SK-N-SH treated with all-trans-retinoic acid at 6 μM for 48 hours (cell line): ENCODE measurements at regions not wholly inside any gene's neighbourhood (a gene's known extent, or its start where the extent isn't known, plus 50 kb on each side); places are given as distances from the start of the nearest gene placed in this dataset.

Experiments used
- ATAC-seq: fragments of 200-7000 bp; cut with Tn5 transposase; 3 replicates; pipeline ENCODE4 v1.9.1; 2020; ENCODE audit warnings: mild to moderate bottlenecking, moderate library complexity
- ARNTL ChIP-seq: fragments of 450-650 bp; formaldehyde crosslinking; IDR thresholded peaks from 2 replicates; pipeline ENCODE4 v1.5.0; 2020; ENCODE audit warnings: low read depth, mild to moderate bottlenecking, moderate library complexity, borderline replicate concordance
- BACH2 ChIP-seq: fragments of 250-450 bp; sonication (Bioruptor Pico); IDR thresholded peaks from 2 replicates; pipeline ENCODE4 v1.9.0; 2021; ENCODE audit warnings: mild to moderate bottlenecking, borderline replicate concordance
- CSDC2 ChIP-seq: fragments of 250-450 bp; sonication (Bioruptor Pico); IDR thresholded peaks from 2 replicates; pipeline ENCODE4 v1.5.0; 2020; ENCODE audit warnings: mild to moderate bottlenecking, moderate library complexity
- ESRRG ChIP-seq: fragments of 250-450 bp; sonication (Bioruptor Pico); IDR thresholded peaks from 2 replicates; pipeline ENCODE4 v1.6.1; 2021; ENCODE audit warnings: mild to moderate bottlenecking
- GLIS3 ChIP-seq: fragments of 250-450 bp; sonication (Bioruptor Pico); IDR thresholded peaks from 2 replicates; pipeline ENCODE4 v1.5.0; 2020; ENCODE audit warnings: mild to moderate bottlenecking, moderate library complexity
- ISL1 ChIP-seq: fragments of 250-450 bp; sonication (Bioruptor Pico); IDR thresholded peaks from 2 replicates; pipeline ENCODE4 v2.1.2; 2022; ENCODE audit warnings: mild to moderate bottlenecking, moderate library complexity
- OSR1 ChIP-seq: fragments of 250-450 bp; sonication (Bioruptor Pico); IDR thresholded peaks from 2 replicates; pipeline ENCODE4 v1.8.0; 2022; ENCODE audit warnings: moderate library complexity, mild to moderate bottlenecking, inconsistent platforms
- PPARA ChIP-seq: fragments of 250-450 bp; sonication (Bioruptor Pico); IDR thresholded peaks from 2 replicates; pipeline ENCODE4 v1.5.0; 2020; ENCODE audit warnings: mild to moderate bottlenecking, borderline replicate concordance
- RARB ChIP-seq: fragments of 250-450 bp; sonication (Bioruptor Pico); IDR thresholded peaks from 2 replicates; pipeline ENCODE4 v1.8.0; 2021; ENCODE audit warnings: mild to moderate bottlenecking, moderate library complexity
- SNAI2 ChIP-seq: fragments of 250-450 bp; sonication (Bioruptor Pico); IDR thresholded peaks from 2 replicates; pipeline ENCODE4 v1.5.0; 2020; ENCODE audit warnings: mild to moderate bottlenecking, moderate library complexity
- TCF4 ChIP-seq: fragments of 250-450 bp; sonication (Bioruptor Pico); IDR thresholded peaks from 2 replicates; pipeline ENCODE4 v1.8.0; 2021; ENCODE audit warnings: mild to moderate bottlenecking, moderate library complexity, borderline replicate concordance
- TOX ChIP-seq: fragments of 250-450 bp; sonication (Bioruptor Pico); IDR thresholded peaks from 2 replicates; pipeline ENCODE4 v1.8.0; 2021; ENCODE audit warnings: mild to moderate bottlenecking, moderate library complexity, borderline replicate concordance
- ZC3H10 ChIP-seq: fragments of 250-450 bp; sonication (Bioruptor Pico); IDR thresholded peaks from 2 replicates; pipeline ENCODE4 v1.5.1; 2021; ENCODE audit warnings: mild to moderate bottlenecking, moderate library complexity
- ZFP3 ChIP-seq: fragments of 250-450 bp; sonication (Bioruptor Pico); IDR thresholded peaks from 2 replicates; pipeline ENCODE4 v1.5.0; 2020; ENCODE audit warnings: mild to moderate bottlenecking, moderate library complexity
- ZFP30 ChIP-seq: fragments of 450-650 bp; formaldehyde crosslinking; IDR thresholded peaks from 2 replicates; pipeline ENCODE4 v1.5.0; 2022; ENCODE audit warnings: mild to moderate bottlenecking, moderate library complexity
- ZNF565 ChIP-seq: fragments of 450-650 bp; formaldehyde crosslinking; conservative IDR thresholded peaks from 2 replicates; pipeline ENCODE4 v1.5.0; 2020; ENCODE audit warnings: low read depth, mild to moderate bottlenecking, moderate library complexity
- ZNF70 ChIP-seq: fragments of 450-650 bp; formaldehyde crosslinking; IDR thresholded peaks from 2 replicates; pipeline ENCODE4 v1.5.0; 2020; ENCODE audit warnings: mild to moderate bottlenecking, moderate library complexity
- ZNF8 ChIP-seq: fragments of 450-650 bp; formaldehyde crosslinking; IDR thresholded peaks from 2 replicates; pipeline ENCODE4 v1.5.0; 2020; ENCODE audit warnings: mild to moderate bottlenecking, moderate library complexity
- TF ChIP-seq, protein P1 (sequence below): fragments of 250-450 bp; sonication (Bioruptor Pico); IDR thresholded peaks from 2 replicates; pipeline ENCODE4 v1.8.0; 2020; ENCODE audit warnings: mild to moderate bottlenecking, moderate library complexity, borderline replicate concordance
- TF ChIP-seq, protein P2 (sequence below): fragments of 250-450 bp; sonication (Bioruptor Pico); IDR thresholded peaks from 2 replicates; pipeline ENCODE4 v1.8.0; 2021; ENCODE audit warnings: low read depth, mild to moderate bottlenecking, moderate library complexity, borderline replicate concordance
- TF ChIP-seq, protein P3 (sequence below): fragments of 250-450 bp; sonication (Bioruptor Pico); IDR thresholded peaks from 2 replicates; pipeline ENCODE4 v1.5.1; 2021; ENCODE audit warnings: mild to moderate bottlenecking, moderate library complexity
- TF ChIP-seq, protein P4 (sequence below): fragments of 250-450 bp; sonication (Bioruptor Pico); IDR thresholded peaks from 2 replicates; pipeline ENCODE4 v1.5.1; 2020; ENCODE audit warnings: low read depth, mild to moderate bottlenecking, moderate library complexity

DNA sequence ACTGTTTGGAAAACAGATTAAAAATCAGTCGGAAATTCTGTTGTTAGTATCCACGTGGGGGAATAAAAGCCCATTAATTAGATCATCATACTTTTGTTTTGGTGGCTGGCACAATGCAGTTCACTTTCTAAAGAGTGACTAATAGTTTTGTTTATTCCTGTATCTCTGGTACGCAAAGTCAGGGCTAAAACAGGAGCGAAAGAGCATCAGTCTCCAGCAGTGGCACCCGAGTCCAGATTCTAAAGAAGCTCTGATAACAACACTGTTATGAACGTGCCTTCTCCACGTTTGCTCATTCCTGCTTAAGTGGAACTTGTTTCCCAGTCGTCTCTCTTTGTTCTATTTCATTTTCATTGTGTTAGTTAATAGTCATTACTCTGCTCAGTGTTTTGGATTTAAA is 69.6 kb downstream of the HSPA13 start:
- TF ChIP-seq ARNTL (CRISPR knock-in tag) (no peak), ZFP3 (CRISPR knock-in tag) (no peak), PPARA (CRISPR knock-in tag) (no peak), ZC3H10 (CRISPR knock-in tag) (no peak), CSDC2 (no peak), ZNF70 (no peak), ZFP30 (CRISPR knock-in tag) (no peak), ESRRG (CRISPR knock-in tag) (no peak)
- TF ChIP-seq, protein P1, sequence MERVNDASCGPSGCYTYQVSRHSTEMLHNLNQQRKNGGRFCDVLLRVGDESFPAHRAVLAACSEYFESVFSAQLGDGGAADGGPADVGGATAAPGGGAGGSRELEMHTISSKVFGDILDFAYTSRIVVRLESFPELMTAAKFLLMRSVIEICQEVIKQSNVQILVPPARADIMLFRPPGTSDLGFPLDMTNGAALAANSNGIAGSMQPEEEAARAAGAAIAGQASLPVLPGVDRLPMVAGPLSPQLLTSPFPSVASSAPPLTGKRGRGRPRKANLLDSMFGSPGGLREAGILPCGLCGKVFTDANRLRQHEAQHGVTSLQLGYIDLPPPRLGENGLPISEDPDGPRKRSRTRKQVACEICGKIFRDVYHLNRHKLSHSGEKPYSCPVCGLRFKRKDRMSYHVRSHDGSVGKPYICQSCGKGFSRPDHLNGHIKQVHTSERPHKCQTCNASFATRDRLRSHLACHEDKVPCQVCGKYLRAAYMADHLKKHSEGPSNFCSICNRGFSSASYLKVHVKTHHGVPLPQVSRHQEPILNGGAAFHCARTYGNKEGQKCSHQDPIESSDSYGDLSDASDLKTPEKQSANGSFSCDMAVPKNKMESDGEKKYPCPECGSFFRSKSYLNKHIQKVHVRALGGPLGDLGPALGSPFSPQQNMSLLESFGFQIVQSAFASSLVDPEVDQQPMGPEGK, result no peak
- TF ChIP-seq, protein P2, sequence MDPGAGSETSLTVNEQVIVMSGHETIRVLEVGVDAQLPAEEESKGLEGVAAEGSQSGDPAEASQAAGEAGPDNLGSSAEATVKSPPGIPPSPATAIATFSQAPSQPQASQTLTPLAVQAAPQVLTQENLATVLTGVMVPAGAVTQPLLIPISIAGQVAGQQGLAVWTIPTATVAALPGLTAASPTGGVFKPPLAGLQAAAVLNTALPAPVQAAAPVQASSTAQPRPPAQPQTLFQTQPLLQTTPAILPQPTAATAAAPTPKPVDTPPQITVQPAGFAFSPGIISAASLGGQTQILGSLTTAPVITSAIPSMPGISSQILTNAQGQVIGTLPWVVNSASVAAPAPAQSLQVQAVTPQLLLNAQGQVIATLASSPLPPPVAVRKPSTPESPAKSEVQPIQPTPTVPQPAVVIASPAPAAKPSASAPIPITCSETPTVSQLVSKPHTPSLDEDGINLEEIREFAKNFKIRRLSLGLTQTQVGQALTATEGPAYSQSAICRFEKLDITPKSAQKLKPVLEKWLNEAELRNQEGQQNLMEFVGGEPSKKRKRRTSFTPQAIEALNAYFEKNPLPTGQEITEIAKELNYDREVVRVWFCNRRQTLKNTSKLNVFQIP, result no peak
- no peak for ATAC-seq

DNA sequence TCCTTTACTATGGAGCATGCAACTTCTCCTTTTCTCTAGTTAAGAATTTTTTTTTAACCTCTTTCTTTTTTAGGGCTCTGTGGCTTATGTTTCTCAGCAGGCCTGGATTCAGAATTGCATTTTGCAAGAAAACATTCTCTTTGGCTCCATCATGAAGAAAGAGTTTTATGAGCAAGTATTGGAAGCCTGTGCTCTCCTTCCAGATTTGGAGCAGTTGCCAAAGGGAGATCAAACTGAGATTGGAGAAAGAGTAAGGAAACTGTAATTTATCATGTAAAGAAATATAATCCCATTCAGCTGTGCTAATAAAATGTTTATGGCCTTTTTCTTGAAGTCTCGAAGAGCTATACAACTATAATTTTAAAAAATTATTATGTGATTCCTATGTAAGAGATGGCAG is 70.1 kb downstream of the HSPA13 start:
- ATAC-seq, result no peak
- no peak for TF ChIP-seq ARNTL (CRISPR knock-in tag)
- TF ChIP-seq OSR1 (CRISPR knock-in tag), result no peak
- no peak for TF ChIP-seq SNAI2 (CRISPR knock-in tag)
- TF ChIP-seq GLIS3, result no peak
- no peak for TF ChIP-seq ZFP30 (CRISPR knock-in tag)
- TF ChIP-seq PPARA (CRISPR knock-in tag), result no peak

DNA sequence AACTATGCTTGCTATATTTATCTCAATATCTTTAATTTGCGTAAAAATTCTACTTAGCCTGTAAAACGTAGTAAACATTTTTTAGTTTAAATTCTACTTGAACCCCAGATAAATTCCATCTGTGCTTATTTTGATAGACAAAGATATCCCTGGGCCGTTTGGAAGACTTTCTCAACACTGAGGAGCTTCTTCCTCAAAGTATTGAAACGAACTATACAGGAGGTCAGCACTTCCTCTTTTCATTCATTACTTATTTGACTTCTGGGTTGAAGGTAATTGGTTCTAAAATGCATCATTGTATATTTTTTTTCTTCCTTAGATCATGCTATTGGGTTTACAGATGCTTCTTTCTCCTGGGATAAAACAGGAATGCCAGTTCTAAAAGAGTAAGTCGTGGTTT is 74.7 kb downstream of the HSPA13 start:
- no peak for ATAC-seq
- TF ChIP-seq ZC3H10 (CRISPR knock-in tag) (no peak), GLIS3 (no peak), ZNF565 (CRISPR knock-in tag) (no peak), ZNF70 (no peak), BACH2 (CRISPR knock-in tag) (no peak), RARB (CRISPR knock-in tag) (no peak), ARNTL (CRISPR knock-in tag) (no peak), ISL1 (CRISPR knock-in tag) (no peak), ZFP30 (CRISPR knock-in tag) (no peak), OSR1 (CRISPR knock-in tag) (no peak), TCF4 (no peak), ZFP3 (CRISPR knock-in tag) (no peak), TOX (CRISPR knock-in tag) (no peak), ESRRG (CRISPR knock-in tag) (no peak), ZNF8 (CRISPR knock-in tag) (no peak)
- TF ChIP-seq, protein P2, result no peak
- TF ChIP-seq, protein P3, sequence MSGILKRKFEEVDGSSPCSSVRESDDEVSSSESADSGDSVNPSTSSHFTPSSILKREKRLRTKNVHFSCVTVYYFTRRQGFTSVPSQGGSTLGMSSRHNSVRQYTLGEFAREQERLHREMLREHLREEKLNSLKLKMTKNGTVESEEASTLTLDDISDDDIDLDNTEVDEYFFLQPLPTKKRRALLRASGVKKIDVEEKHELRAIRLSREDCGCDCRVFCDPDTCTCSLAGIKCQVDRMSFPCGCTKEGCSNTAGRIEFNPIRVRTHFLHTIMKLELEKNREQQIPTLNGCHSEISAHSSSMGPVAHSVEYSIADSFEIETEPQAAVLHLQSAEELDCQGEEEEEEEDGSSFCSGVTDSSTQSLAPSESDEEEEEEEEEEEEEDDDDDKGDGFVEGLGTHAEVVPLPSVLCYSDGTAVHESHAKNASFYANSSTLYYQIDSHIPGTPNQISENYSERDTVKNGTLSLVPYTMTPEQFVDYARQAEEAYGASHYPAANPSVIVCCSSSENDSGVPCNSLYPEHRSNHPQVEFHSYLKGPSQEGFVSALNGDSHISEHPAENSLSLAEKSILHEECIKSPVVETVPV (CRISPR knock-in tag), result no peak
- TF ChIP-seq, protein P4, sequence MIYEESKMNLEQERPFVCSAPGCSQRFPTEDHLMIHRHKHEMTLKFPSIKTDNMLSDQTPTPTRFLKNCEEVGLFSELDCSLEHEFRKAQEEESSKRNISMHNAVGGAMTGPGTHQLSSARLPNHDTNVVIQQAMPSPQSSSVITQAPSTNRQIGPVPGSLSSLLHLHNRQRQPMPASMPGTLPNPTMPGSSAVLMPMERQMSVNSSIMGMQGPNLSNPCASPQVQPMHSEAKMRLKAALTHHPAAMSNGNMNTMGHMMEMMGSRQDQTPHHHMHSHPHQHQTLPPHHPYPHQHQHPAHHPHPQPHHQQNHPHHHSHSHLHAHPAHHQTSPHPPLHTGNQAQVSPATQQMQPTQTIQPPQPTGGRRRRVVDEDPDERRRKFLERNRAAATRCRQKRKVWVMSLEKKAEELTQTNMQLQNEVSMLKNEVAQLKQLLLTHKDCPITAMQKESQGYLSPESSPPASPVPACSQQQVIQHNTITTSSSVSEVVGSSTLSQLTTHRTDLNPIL (CRISPR knock-in tag), result no peak
- TF ChIP-seq, protein P1, result no peak
